Endothelial cell of umbilical vein (primary cell): ENCODE measurements at regions not wholly inside any gene's neighbourhood (a gene's known extent, or its start where the extent isn't known, plus 50 kb on each side); places are given as distances from the start of the nearest gene placed in this dataset.

ENCODE experiments used
- EZH2 ChIP-seq: IDR thresholded peaks from 2 replicates; pipeline ENCODE4 v1.6.1; 2012; ENCODE audit warnings: borderline replicate concordance, low read depth, mild to moderate bottlenecking, moderate library complexity, low read length, inconsistent platforms; ENCODE audit not compliant: severe bottlenecking
- POLR2A ChIP-seq: IDR thresholded peaks from 2 replicates; pipeline ENCODE4 v1.6.1; 2012; ENCODE audit warnings: low read depth, mild to moderate bottlenecking, control low read depth, low read length
- POLR2AphosphoS5 ChIP-seq: IDR thresholded peaks from 2 replicates; pipeline ENCODE4 v1.6.1; 2012; ENCODE audit warnings: low read depth, mild to moderate bottlenecking, control low read depth, low read length, moderate library complexity; ENCODE audit not compliant: insufficient read depth
- TF ChIP-seq, protein P1 (sequence below), 2 donors: IDR thresholded peaks; 1 replicate in 1 of 2; 2 replicates in 1 of 2; pipeline ENCODE4 v1.5.1; 2011; ENCODE audit warnings: low read length in 2 of 2, mild to moderate bottlenecking in 2 of 2, moderate library complexity in 2 of 2, control low read depth in 1 of 2, inconsistent platforms in 1 of 2, low read depth in 1 of 2; ENCODE audit not compliant: insufficient read depth in 1 of 2; ENCODE audit errors: extremely low read depth in 1 of 2
- TF ChIP-seq, protein P2 (sequence below): IDR thresholded peaks from 2 replicates; pipeline ENCODE4 v1.6.1; 2011; ENCODE audit not compliant: insufficient read depth, insufficient read length

DNA sequence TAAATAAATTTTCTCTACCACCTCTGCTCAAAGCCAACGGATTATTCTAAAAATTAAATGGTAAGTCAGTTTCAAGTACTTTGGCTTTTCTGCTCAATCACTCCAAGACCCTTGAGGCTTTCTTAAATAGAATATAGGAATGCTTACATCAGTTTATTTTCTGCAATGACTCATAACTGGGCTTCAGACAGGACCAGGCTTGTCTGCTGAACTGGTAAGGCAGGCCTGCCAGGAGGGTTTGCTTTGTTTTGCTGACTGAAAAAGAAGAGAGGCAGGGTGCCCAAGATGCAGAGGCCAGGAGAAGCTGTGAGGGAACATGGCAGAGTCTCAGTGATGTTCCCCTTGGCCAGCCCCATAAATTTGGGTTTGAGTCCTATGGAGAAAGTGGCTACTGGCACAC is 60.3 kb upstream of the EPB41L4A start:
- TF ChIP-seq, protein P1, sequence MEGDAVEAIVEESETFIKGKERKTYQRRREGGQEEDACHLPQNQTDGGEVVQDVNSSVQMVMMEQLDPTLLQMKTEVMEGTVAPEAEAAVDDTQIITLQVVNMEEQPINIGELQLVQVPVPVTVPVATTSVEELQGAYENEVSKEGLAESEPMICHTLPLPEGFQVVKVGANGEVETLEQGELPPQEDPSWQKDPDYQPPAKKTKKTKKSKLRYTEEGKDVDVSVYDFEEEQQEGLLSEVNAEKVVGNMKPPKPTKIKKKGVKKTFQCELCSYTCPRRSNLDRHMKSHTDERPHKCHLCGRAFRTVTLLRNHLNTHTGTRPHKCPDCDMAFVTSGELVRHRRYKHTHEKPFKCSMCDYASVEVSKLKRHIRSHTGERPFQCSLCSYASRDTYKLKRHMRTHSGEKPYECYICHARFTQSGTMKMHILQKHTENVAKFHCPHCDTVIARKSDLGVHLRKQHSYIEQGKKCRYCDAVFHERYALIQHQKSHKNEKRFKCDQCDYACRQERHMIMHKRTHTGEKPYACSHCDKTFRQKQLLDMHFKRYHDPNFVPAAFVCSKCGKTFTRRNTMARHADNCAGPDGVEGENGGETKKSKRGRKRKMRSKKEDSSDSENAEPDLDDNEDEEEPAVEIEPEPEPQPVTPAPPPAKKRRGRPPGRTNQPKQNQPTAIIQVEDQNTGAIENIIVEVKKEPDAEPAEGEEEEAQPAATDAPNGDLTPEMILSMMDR (IDR thresholded peaks at IDR 0.05; ENCODE audit: extremely low read depth in 1 of 2, insufficient read depth in 1 of 2, low read depth in 1 of 2, low read length in 2 of 2): no peak
- TF ChIP-seq POLR2A (no peak), EZH2 (no peak), POLR2AphosphoS5 (no peak)
- TF ChIP-seq, protein P2, sequence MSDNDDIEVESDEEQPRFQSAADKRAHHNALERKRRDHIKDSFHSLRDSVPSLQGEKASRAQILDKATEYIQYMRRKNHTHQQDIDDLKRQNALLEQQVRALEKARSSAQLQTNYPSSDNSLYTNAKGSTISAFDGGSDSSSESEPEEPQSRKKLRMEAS: no peak
